Activated CD4-positive, alpha-beta T cell treated with anti-CD3 and anti-CD28 coated beads, Interleukin-2, amount 10 ng/mL, durations not matched to agents 24 days and 14 days (primary cell): ENCODE measurements at regions not wholly inside any gene's neighbourhood (a gene's known extent, or its start where the extent isn't known, plus 50 kb on each side); places are given as distances from the start of the nearest gene placed in this dataset.

Experiments used
- DNase-seq: peaks from one replicate; pipeline ENCODE4 v3.0.0; 2022
- H3K27ac Mint-ChIP-seq: one replicate; pipeline ENCODE4 v1.8.0; 2022; ENCODE audit warnings: mild to moderate bottlenecking, mixed read lengths
- H3K27me3 Mint-ChIP-seq: one replicate; pipeline ENCODE4 v1.8.0; 2022; ENCODE audit warnings: mixed read lengths
- H3K36me3 Mint-ChIP-seq: one replicate; pipeline ENCODE4 v1.8.0; 2022; ENCODE audit warnings: low read depth, mild to moderate bottlenecking, mixed read lengths
- H3K4me1 Mint-ChIP-seq: one replicate; pipeline ENCODE4 v1.8.0; 2021; ENCODE audit warnings: mixed read lengths
- H3K4me3 Mint-ChIP-seq: one replicate; pipeline ENCODE4 v1.8.0; 2022; ENCODE audit warnings: mild to moderate bottlenecking, moderate library complexity, mixed read lengths
- H3K9me3 Mint-ChIP-seq: one replicate; pipeline ENCODE4 v1.8.0; 2021; ENCODE audit warnings: mixed read lengths
- intact Hi-C: fragments of 100-400 bp; cut with micrococcal nuclease; formaldehyde crosslinking; loops from one replicate; pipeline ENCODE4 v1.15.1; 2023

GRCh38 chr7:127064-127598 lies 65.2 kb upstream of the FAM20C start:
- H3K4me3 Mint-ChIP-seq = no peak overlapping the region

GRCh38 chr7:128171-129080 lies 63.9 kb upstream of the FAM20C start:
- no peaks in the 10 kb centered on the region for H3K36me3 Mint-ChIP-seq

More at GRCh38 chr7:127064-127598, 65.2 kb upstream of the FAM20C start:
- H3K4me1 Mint-ChIP-seq = no peaks in the 10 kb centered on the region
- intact Hi-C loops = no loop called here
- no peaks in the 10 kb centered on the region for H3K36me3 Mint-ChIP-seq
- no peak overlapping the region for H3K27ac Mint-ChIP-seq
- H3K9me3 Mint-ChIP-seq = no peaks in the 10 kb centered on the region
- no peaks in the 10 kb centered on the region for H3K27me3 Mint-ChIP-seq
- no peak for DNase-seq

GRCh38 chr7:129366-130221 lies 62.8 kb upstream of the FAM20C start:
- no peak overlapping the region for H3K4me3 Mint-ChIP-seq
- no peaks in the 10 kb centered on the region for H3K27me3 Mint-ChIP-seq
- intact Hi-C loops = no loop called here
- no peaks in the 10 kb centered on the region for H3K36me3 Mint-ChIP-seq
- H3K4me1 Mint-ChIP-seq = no peaks in the 10 kb centered on the region
- no peak for DNase-seq
- no peak overlapping the region for H3K27ac Mint-ChIP-seq
- H3K9me3 Mint-ChIP-seq = no peaks in the 10 kb centered on the region

More at GRCh38 chr7:128171-129080, 63.9 kb upstream of the FAM20C start:
- Mint-ChIP-seq H3K9me3 (no peaks in the 10 kb centered on the region), H3K4me3 (no peak overlapping the region), H3K27me3 (no peaks in the 10 kb centered on the region), H3K4me1 (no peaks in the 10 kb centered on the region), H3K27ac (no peak overlapping the region)
- no peak for DNase-seq
- intact Hi-C loops = no loop called here

GRCh38 chr7:130222-130572 lies 62.2 kb upstream of the FAM20C start:
- Mint-ChIP-seq H3K36me3 (no peaks in the 10 kb centered on the region), H3K4me1 (no peaks in the 10 kb centered on the region), H3K4me3 (no peak overlapping the region), H3K27me3 (no peaks in the 10 kb centered on the region), H3K9me3 (no peaks in the 10 kb centered on the region), H3K27ac (no peak overlapping the region)
- intact Hi-C loops = no loop called here
- DNase-seq = no peak

GRCh38 chr7:130875-131780 lies 61.2 kb upstream of the FAM20C start:
- Mint-ChIP-seq H3K27ac (no peak overlapping the region), H3K4me3 (no peak overlapping the region), H3K9me3 (no peaks in the 10 kb centered on the region), H3K27me3 (no peaks in the 10 kb centered on the region), H3K36me3 (no peaks in the 10 kb centered on the region), H3K4me1 (no peaks in the 10 kb centered on the region)
- no peak for DNase-seq
- intact Hi-C loops = no loop called here

- Mint-ChIP-seq H3K27me3 (no peaks in the 10 kb centered on the region), H3K27ac (no peak overlapping the region), H3K4me1 (no peaks in the 10 kb centered on the region), H3K4me3 (no peak overlapping the region), H3K36me3 (no peaks in the 10 kb centered on the region), H3K9me3 (no peaks in the 10 kb centered on the region)
- intact Hi-C loops = no loop called here
- no peak for DNase-seq
Measured at GRCh38 chr7:131781-132482, 60.4 kb upstream of the FAM20C start.

GRCh38 chr7:132899-133298 lies 59.5 kb upstream of the FAM20C start:
- Mint-ChIP-seq H3K9me3 (no peaks in the 10 kb centered on the region), H3K27ac (no peak overlapping the region), H3K36me3 (no peaks in the 10 kb centered on the region), H3K4me1 (no peaks in the 10 kb centered on the region), H3K4me3 (no peak overlapping the region), H3K27me3 (no peaks in the 10 kb centered on the region)
- DNase-seq = no peak
- intact Hi-C loops = no loop called here

- no peak for DNase-seq
- Mint-ChIP-seq H3K9me3 (no peaks in the 10 kb centered on the region), H3K36me3 (no peaks in the 10 kb centered on the region), H3K4me1 (no peaks in the 10 kb centered on the region), H3K27me3 (peaks cover 1% of the 10 kb centered on the region), H3K4me3 (no peak overlapping the region), H3K27ac (no peak overlapping the region)
- intact Hi-C loops = no loop called here
Measured at GRCh38 chr7:133470-133869, 58.9 kb upstream of the FAM20C start.

GRCh38 chr7:134029-134428 lies 58.3 kb upstream of the FAM20C start:
- Mint-ChIP-seq H3K4me3 (no peak overlapping the region), H3K27ac (no peak overlapping the region), H3K9me3 (no peaks in the 10 kb centered on the region), H3K27me3 (peaks cover 3% of the 10 kb centered on the region), H3K36me3 (no peaks in the 10 kb centered on the region), H3K4me1 (no peaks in the 10 kb centered on the region)
- DNase-seq = no peak
- intact Hi-C loops = no loop called here

GRCh38 chr7:134561-135256 lies 57.7 kb upstream of the FAM20C start:
- Mint-ChIP-seq H3K27ac (no peak overlapping the region), H3K4me3 (no peak overlapping the region), H3K4me1 (no peaks in the 10 kb centered on the region), H3K9me3 (no peaks in the 10 kb centered on the region), H3K36me3 (no peaks in the 10 kb centered on the region), H3K27me3 (peaks cover 3% of the 10 kb centered on the region)
- no peak for DNase-seq
- intact Hi-C loops = no loop called here

GRCh38 chr7:135257-135653 lies 57.1 kb upstream of the FAM20C start:
- Mint-ChIP-seq H3K36me3 (no peaks in the 10 kb centered on the region), H3K4me3 (no peak overlapping the region), H3K9me3 (no peaks in the 10 kb centered on the region), H3K4me1 (no peaks in the 10 kb centered on the region), H3K27ac (no peak overlapping the region), H3K27me3 (peaks cover 3% of the 10 kb centered on the region)
- no peak for DNase-seq
- intact Hi-C loops = no loop called here

- DNase-seq = no peak
- intact Hi-C loops = no loop called here
- Mint-ChIP-seq H3K27me3 (peaks cover 3% of the 10 kb centered on the region), H3K9me3 (no peaks in the 10 kb centered on the region), H3K4me3 (no peak overlapping the region), H3K36me3 (no peaks in the 10 kb centered on the region), H3K27ac (no peak overlapping the region), H3K4me1 (no peaks in the 10 kb centered on the region)
Measured at GRCh38 chr7:135731-136645, 56.4 kb upstream of the FAM20C start.
